A673 (cell line): ENCODE measurements at regions not wholly inside any gene's neighbourhood (a gene's known extent, or its start where the extent isn't known, plus 50 kb on each side); places are given as distances from the start of the nearest gene placed in this dataset.

ENCODE experiments used
- BruUV-seq: library from RNA; stranded (reverse); fragments of 400-500 nt; replicated peaks from 2 replicates; lab custom pipeline; 2021; lab: Mats Ljungman, UMichigan
- CTCF ChIA-PET: fragments of 300-600 bp; sonication (Branson Sonifier 250); formaldehyde crosslinking; loops from one replicate; lab custom pipeline; 2022; ENCODE audit warnings: antibody characterized with exemption; lab: Charles Lee
- POLR2A ChIA-PET: fragments of 300-600 bp; sonication (Branson Sonifier 250); formaldehyde crosslinking; loops from one replicate; lab custom pipeline; 2022; ENCODE audit warnings: antibody characterized with exemption; ENCODE audit not compliant: low non-redundant PET; lab: Charles Lee
- DNase-seq: peaks from one replicate; pipeline ENCODE4 v3.0.0-alpha.2; 2015; ENCODE audit warnings: low spot score
- H3K27ac ChIP-seq: fragments of 200-600 bp; sonication (generic); 2 replicates; pipeline ENCODE4 v1.5.1; 2016; ENCODE audit warnings: mixed run types, low read depth, mild to moderate bottlenecking, mixed read lengths, antibody characterized with exemption, low read length; ENCODE audit not compliant: poor library complexity, severe bottlenecking
- H3K27me3 ChIP-seq: fragments of 200-600 bp; sonication (generic); replicated peaks from 2 replicates; pipeline ENCODE4 v1.6.1; 2017; ENCODE audit warnings: mixed run types, low read depth, mild to moderate bottlenecking, mixed read lengths, antibody characterized with exemption, low read length; ENCODE audit not compliant: insufficient read depth, poor library complexity
- H3K36me3 ChIP-seq: fragments of 200-600 bp; sonication (generic); 2 replicates; pipeline ENCODE4 v1.6.1; 2016; ENCODE audit warnings: mixed run types, mild to moderate bottlenecking, mixed read lengths, antibody characterized with exemption, low read length; ENCODE audit not compliant: insufficient read depth, poor library complexity, severe bottlenecking
- H3K4me1 ChIP-seq: fragments of 200-600 bp; sonication (generic); 2 replicates; pipeline ENCODE4 v1.6.1; 2017; ENCODE audit warnings: mixed run types, mild to moderate bottlenecking, mixed read lengths, antibody characterized with exemption, low read length; ENCODE audit not compliant: insufficient read depth, poor library complexity, severe bottlenecking
- H3K4me3 ChIP-seq: fragments of 200-600 bp; sonication (generic); 2 replicates; pipeline ENCODE4 v1.5.1; 2016; ENCODE audit warnings: low read depth, mixed run types, mild to moderate bottlenecking, mixed read lengths, low read length; ENCODE audit not compliant: poor library complexity, severe bottlenecking
- H3K9me3 ChIP-seq: fragments of 200-600 bp; sonication (generic); 2 replicates; pipeline ENCODE4 v1.6.1; 2016; ENCODE audit warnings: mixed run types, low read depth, mild to moderate bottlenecking, mixed read lengths, antibody characterized with exemption, low read length; ENCODE audit not compliant: poor library complexity, severe bottlenecking
- EZH2 ChIP-seq: fragments of 200-600 bp; sonication (generic); IDR thresholded peaks from 2 replicates; pipeline ENCODE4 v1.6.1; 2017; ENCODE audit warnings: borderline replicate concordance, low read depth, mild to moderate bottlenecking, mixed read lengths, antibody characterized with exemption, low read length; ENCODE audit not compliant: poor library complexity, severe bottlenecking
- intact Hi-C: fragments of 100-400 bp; cut with micrococcal nuclease; formaldehyde crosslinking; loops from one replicate; pipeline ENCODE4 v1.10.0; 2022; ENCODE audit not compliant: unreplicated experiment
- TF ChIP-seq, protein P1 (sequence below): fragments of 300-800, 200-600 bp; sonication (generic); conservative IDR thresholded peaks from 2 replicates; pipeline ENCODE4 v1.5.1; 2017; ENCODE audit warnings: low read depth, mild to moderate bottlenecking, antibody characterized with exemption, low read length, moderate library complexity, mixed read lengths

DNA sequence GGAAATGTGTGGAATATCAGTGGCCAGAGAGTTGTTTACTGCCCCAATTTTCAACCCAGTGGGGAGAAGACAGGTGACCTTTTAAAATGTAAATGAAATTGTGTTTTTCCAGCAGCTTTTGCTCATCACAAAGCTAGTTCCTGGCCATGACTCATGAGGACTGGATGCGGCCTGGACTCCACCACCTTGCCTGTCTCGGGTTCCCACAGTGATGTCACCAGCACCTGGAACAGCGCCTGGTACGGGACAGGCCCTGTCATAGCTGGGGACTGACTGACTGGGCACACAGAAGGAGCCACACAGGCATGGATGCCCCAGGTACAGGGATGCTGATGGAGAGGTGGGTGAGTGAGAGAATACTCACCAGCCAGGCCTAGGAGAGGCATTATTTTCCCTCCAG lies 277.1 kb downstream of the AJAP1 start:
- no peak for DNase-seq
- no TSS peak for BruUV-seq
- Histone ChIP-seq H3K36me3 (no peaks in the 10 kb centered on the region), H3K9me3 (peaks cover 11% of the 10 kb centered on the region), H3K27me3 (no peaks in the 10 kb centered on the region), H3K27ac (no peak overlapping the region), H3K4me3 (no peak overlapping the region), H3K4me1 (no peaks in the 10 kb centered on the region)
- ChIA-PET CTCF (no interaction called here), POLR2A (no interaction called here)
- no peak for TF ChIP-seq EZH2
- TF ChIP-seq, protein P1, sequence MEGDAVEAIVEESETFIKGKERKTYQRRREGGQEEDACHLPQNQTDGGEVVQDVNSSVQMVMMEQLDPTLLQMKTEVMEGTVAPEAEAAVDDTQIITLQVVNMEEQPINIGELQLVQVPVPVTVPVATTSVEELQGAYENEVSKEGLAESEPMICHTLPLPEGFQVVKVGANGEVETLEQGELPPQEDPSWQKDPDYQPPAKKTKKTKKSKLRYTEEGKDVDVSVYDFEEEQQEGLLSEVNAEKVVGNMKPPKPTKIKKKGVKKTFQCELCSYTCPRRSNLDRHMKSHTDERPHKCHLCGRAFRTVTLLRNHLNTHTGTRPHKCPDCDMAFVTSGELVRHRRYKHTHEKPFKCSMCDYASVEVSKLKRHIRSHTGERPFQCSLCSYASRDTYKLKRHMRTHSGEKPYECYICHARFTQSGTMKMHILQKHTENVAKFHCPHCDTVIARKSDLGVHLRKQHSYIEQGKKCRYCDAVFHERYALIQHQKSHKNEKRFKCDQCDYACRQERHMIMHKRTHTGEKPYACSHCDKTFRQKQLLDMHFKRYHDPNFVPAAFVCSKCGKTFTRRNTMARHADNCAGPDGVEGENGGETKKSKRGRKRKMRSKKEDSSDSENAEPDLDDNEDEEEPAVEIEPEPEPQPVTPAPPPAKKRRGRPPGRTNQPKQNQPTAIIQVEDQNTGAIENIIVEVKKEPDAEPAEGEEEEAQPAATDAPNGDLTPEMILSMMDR = no peak
- intact Hi-C loops = no loop called here

DNA sequence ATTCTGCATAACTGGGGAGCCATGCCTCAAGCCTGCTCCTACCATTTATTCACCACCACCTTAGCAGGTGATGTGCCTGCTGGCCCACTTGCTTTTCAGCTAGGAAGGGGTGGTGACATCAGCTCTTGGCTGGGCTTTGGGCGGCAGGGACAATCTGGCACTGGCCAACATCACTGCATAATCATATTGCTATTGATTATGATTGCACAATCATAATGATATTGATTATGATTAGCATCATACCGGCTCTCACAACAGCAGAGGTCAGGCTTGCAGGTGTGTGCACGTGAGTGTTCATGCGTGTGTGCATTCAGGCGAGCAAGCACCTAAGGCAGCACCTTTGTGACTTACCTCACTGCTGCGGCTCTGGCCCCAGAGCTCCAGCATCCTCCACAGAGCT lies 273.8 kb downstream of the AJAP1 start:
- H3K27me3 ChIP-seq = no peaks in the 10 kb centered on the region
- H3K27ac ChIP-seq = no peak overlapping the region
- BruUV-seq = no TSS peak
- DNase-seq = no peak
- peaks cover 11% of the 10 kb centered on the region for H3K9me3 ChIP-seq
- no peaks in the 10 kb centered on the region for H3K36me3 ChIP-seq
- H3K4me3 ChIP-seq = no peak overlapping the region
- H3K4me1 ChIP-seq = no peaks in the 10 kb centered on the region
- CTCF ChIA-PET = no interaction called here
- POLR2A ChIA-PET = no interaction called here
- intact Hi-C loops = no loop called here
- no peak for TF ChIP-seq EZH2
- TF ChIP-seq, protein P1 = no peak

DNA sequence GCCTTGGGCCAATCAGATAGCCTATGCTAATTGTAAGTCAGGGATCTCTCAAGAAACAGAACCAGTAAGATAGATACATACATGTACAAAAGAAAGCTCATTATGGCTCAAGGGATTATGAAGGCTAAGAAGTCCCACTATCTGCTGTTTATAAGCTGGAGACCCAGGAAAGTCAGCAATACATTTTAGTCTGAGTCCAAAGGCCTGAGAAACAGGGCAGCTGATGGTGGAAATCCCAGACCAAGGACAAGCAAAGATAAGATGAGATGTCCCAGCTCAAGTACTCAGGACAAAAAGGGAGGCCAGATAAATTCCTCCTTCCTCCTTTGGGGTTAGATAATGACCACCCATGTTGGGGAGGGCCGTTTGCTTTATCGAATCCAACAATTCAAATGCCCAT lies 269.9 kb downstream of the AJAP1 start:
- CTCF ChIA-PET = no interaction called here

More for the DNA sequence above, 269.9 kb downstream of the AJAP1 start:
- H3K27ac ChIP-seq = no peak overlapping the region
- no peak for DNase-seq
- intact Hi-C loops = no loop called here
- no peaks in the 10 kb centered on the region for H3K27me3 ChIP-seq
- peaks cover 16% of the 10 kb centered on the region for H3K9me3 ChIP-seq
- H3K4me3 ChIP-seq = no peak overlapping the region
- no TSS peak for BruUV-seq
- TF ChIP-seq EZH2 = no peak
- TF ChIP-seq, protein P1 = no peak
- POLR2A ChIA-PET = no interaction called here
- no peaks in the 10 kb centered on the region for H3K4me1 ChIP-seq
- H3K36me3 ChIP-seq = no peaks in the 10 kb centered on the region
